B cell (primary cell): ENCODE measurements at regions not wholly inside any gene's neighbourhood (a gene's known extent, or its start where the extent isn't known, plus 50 kb on each side); places are given as distances from the start of the nearest gene placed in this dataset.

Source experiments
- EZH2 ChIP-seq: IDR thresholded peaks from 2 replicates; pipeline ENCODE4 v1.6.1; 2012; ENCODE audit warnings: borderline replicate concordance, low read depth, mild to moderate bottlenecking, moderate library complexity, low read length; ENCODE audit not compliant: insufficient read depth, poor library complexity, severe bottlenecking
- TF ChIP-seq, protein P1 (sequence below): fragments of 200-600 bp; IDR thresholded peaks from one replicate; pipeline ENCODE4 v1.8.0; 2022; ENCODE audit warnings: antibody characterized with exemption, mild to moderate bottlenecking

DNA sequence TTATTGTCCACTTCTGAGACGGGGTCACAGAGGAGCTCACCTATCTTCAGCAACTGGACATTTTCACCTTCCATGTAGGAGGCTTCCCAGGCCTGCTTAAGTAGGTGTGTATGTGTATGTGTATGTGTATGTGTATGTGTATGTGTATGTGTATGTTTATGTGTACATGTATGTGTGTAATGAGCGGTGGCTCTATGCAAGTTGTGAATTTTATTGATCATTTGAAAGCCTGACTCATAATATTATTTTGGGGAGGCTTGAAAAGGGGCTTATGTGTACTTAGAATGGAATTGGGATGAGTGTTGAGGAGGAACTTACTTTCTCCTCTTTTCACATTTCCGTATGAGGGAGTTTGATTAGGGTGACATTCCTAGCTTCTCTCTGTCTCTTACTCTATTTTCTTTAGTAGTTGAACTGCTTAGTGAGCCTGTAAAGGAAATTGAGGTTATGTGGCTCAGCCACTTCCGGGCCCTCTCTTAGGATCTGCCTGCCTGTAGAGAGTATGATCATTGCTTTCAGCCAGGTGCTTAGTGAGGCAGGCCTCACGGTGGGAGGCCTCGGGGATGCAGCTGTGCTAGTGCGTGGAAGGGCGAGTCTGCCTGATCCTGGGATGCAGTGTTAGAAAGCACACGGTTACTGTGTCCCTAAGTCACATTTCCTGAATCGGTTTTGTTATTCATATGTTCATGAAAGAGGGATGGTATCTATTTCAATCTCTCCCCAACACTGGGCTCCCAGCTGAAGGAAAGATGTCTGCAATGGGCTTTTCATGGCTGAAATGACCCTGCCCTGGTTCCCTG is 61.0 kb downstream of the IER5 start:
- TF ChIP-seq, protein P1, sequence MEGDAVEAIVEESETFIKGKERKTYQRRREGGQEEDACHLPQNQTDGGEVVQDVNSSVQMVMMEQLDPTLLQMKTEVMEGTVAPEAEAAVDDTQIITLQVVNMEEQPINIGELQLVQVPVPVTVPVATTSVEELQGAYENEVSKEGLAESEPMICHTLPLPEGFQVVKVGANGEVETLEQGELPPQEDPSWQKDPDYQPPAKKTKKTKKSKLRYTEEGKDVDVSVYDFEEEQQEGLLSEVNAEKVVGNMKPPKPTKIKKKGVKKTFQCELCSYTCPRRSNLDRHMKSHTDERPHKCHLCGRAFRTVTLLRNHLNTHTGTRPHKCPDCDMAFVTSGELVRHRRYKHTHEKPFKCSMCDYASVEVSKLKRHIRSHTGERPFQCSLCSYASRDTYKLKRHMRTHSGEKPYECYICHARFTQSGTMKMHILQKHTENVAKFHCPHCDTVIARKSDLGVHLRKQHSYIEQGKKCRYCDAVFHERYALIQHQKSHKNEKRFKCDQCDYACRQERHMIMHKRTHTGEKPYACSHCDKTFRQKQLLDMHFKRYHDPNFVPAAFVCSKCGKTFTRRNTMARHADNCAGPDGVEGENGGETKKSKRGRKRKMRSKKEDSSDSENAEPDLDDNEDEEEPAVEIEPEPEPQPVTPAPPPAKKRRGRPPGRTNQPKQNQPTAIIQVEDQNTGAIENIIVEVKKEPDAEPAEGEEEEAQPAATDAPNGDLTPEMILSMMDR = no peak
- TF ChIP-seq EZH2 = no peak
